ENCODE measurements at regions not wholly inside any gene's neighbourhood (a gene's known extent, or its start where the extent isn't known, plus 50 kb on each side); places are given as distances from the start of the nearest gene placed in this dataset.

DNA sequence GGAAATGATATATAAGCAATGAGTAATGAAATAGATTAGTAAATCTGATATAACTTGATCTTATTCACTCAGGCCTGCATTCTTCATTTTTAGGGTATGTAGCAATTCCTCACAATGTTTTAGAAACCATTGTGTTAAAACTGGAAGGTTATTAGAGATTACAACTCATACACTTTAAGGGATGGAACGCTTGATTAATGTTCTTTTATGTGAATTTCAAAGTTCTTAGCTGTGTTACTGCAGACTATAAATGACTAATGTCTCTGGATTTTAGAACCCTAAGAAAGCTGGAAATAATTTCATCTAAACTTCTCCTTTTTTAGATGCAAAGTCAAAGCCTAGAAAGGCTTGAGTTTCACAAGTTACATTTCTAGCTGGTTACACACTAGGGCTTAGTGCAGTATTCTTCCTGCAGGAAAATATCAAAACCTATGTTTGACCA lies 148.2 kb upstream of the CLEC14A start:
- TF ChIP-seq, protein P1, sequence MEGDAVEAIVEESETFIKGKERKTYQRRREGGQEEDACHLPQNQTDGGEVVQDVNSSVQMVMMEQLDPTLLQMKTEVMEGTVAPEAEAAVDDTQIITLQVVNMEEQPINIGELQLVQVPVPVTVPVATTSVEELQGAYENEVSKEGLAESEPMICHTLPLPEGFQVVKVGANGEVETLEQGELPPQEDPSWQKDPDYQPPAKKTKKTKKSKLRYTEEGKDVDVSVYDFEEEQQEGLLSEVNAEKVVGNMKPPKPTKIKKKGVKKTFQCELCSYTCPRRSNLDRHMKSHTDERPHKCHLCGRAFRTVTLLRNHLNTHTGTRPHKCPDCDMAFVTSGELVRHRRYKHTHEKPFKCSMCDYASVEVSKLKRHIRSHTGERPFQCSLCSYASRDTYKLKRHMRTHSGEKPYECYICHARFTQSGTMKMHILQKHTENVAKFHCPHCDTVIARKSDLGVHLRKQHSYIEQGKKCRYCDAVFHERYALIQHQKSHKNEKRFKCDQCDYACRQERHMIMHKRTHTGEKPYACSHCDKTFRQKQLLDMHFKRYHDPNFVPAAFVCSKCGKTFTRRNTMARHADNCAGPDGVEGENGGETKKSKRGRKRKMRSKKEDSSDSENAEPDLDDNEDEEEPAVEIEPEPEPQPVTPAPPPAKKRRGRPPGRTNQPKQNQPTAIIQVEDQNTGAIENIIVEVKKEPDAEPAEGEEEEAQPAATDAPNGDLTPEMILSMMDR (IDR thresholded peaks at IDR 0.05; ENCODE audit: unreplicated experiment): no peak
- peak; percentile 4 for DNase-seq (ENCODE audit: unreplicated experiment)
- Mint-ChIP-seq H3K36me3 (ENCODE audit: insufficient read depth, unreplicated experiment) (no peaks in the 10 kb centered on the region), H3K4me3 (ENCODE audit: unreplicated experiment) (no peak overlapping the region), H3K27ac (ENCODE audit: low read depth, unreplicated experiment) (peak overlapping the region; percentile 20), H3K4me1 (ENCODE audit: insufficient read depth, unreplicated experiment) (peaks cover 23% of the 10 kb centered on the region), H3K9me3 (ENCODE audit: unreplicated experiment) (no peaks in the 10 kb centered on the region), H3K27me3 (ENCODE audit: insufficient read depth, unreplicated experiment) (no peaks in the 10 kb centered on the region)
- intact Hi-C loops (cut with micrococcal nuclease): no loop called here
- CTCF ChIA-PET: interaction anchor here (0.6 kb wide), 1 partner anchor 411 kb away, joined by 3 read pairs; no protein-coding TSS in a partner anchor
- no TSS peak for BruUV-seq (replicated peaks)
- POLR2A ChIA-PET: no interaction called here

DNA sequence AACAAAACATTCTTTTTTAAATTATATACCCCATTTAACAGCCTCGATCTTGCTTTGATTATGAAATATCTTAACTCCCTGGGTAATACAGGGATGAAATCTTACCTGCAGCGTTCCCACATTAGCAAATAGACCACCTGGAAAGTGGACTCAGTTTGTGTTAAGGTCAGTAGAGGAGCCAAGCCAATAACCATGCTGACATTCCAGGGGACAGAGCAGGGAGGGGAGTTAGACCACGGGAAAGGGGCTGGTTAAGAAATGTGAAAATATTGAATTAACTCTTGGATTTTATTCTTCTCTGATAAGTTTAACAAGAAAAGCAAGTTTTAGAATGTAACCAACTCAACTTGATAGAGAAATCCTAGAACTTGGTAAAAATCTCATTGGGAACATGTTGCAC lies 144.9 kb upstream of the CLEC14A start:
- Mint-ChIP-seq H3K9me3 (ENCODE audit: unreplicated experiment) (no peaks in the 10 kb centered on the region), H3K36me3 (ENCODE audit: insufficient read depth, unreplicated experiment) (no peaks in the 10 kb centered on the region), H3K27me3 (ENCODE audit: insufficient read depth, unreplicated experiment) (no peaks in the 10 kb centered on the region), H3K27ac (ENCODE audit: low read depth, unreplicated experiment) (no peak overlapping the region), H3K4me3 (ENCODE audit: unreplicated experiment) (no peak overlapping the region), H3K4me1 (ENCODE audit: insufficient read depth, unreplicated experiment) (peaks cover 23% of the 10 kb centered on the region)
- no peak for DNase-seq (ENCODE audit: unreplicated experiment)
- ChIA-PET POLR2A (interaction anchor here (1.0 kb wide), 1 partner anchor 8 kb away, joined by 3 read pairs; no protein-coding TSS in a partner anchor), CTCF (interaction anchor here (0.6 kb wide), 1 partner anchor 354 kb away, joined by 3 read pairs; no protein-coding TSS in a partner anchor)
- no TSS peak for BruUV-seq (replicated peaks)
- intact Hi-C loops (cut with micrococcal nuclease): no loop called here
- TF ChIP-seq, protein P1 (IDR thresholded peaks at IDR 0.05; ENCODE audit: unreplicated experiment): no peak

DNA sequence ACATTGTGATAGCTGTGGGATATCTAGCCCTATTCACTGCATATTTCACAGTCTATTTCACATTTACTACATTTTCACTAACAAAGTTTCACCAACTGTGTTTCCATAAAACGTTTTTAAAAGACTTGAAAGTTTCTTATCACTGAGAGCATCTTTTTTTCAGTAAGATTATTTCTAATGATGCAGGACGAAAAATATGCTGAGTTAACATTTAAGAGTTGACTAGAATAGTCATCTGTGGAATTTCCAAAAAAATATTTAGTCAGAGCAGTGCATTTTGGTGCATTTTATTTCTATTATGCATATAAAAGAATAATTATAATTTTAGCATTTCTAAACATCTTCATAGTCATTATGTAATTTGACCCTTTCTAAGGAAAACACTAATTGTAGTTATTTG lies 143.8 kb upstream of the CLEC14A start:
- intact Hi-C loops (cut with micrococcal nuclease): no loop called here
- DNase-seq (ENCODE audit: unreplicated experiment): no peak
- no TSS peak for BruUV-seq (replicated peaks)
- ChIA-PET POLR2A (no interaction called here), CTCF (no interaction called here)
- no peak overlapping the region for H3K4me3 Mint-ChIP-seq (ENCODE audit: unreplicated experiment)
- no peaks in the 10 kb centered on the region for H3K9me3 Mint-ChIP-seq (ENCODE audit: unreplicated experiment)
- H3K27me3 Mint-ChIP-seq (ENCODE audit: insufficient read depth, unreplicated experiment): no peaks in the 10 kb centered on the region
- TF ChIP-seq, protein P1 (IDR thresholded peaks at IDR 0.05; ENCODE audit: unreplicated experiment): no peak
- H3K4me1 Mint-ChIP-seq (ENCODE audit: insufficient read depth, unreplicated experiment): peaks cover 22% of the 10 kb centered on the region
- no peaks in the 10 kb centered on the region for H3K36me3 Mint-ChIP-seq (ENCODE audit: insufficient read depth, unreplicated experiment)
- H3K27ac Mint-ChIP-seq (ENCODE audit: low read depth, unreplicated experiment): no peak overlapping the region

DNA sequence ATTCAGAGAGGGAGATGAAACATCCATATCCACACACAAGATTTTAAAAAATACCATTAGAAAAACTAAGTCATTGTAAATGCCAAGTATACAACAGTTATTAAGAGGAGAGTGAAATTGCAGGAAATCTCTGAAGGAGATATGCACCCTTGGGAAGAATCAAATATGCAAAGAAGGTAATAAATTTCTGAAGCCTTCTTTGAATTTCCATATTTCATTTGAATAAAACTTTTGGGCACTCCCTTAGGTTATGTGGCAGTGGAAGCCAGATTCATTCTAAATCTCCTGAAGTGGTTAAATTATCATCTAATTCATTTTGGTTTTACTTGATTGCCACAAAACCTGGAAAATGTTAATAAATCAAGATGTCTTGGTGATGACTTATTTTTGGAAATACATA lies 138.9 kb upstream of the CLEC14A start:
- Mint-ChIP-seq H3K36me3 (ENCODE audit: insufficient read depth, unreplicated experiment) (no peaks in the 10 kb centered on the region), H3K27ac (ENCODE audit: low read depth, unreplicated experiment) (no peak overlapping the region), H3K9me3 (ENCODE audit: unreplicated experiment) (no peaks in the 10 kb centered on the region), H3K27me3 (ENCODE audit: insufficient read depth, unreplicated experiment) (no peaks in the 10 kb centered on the region), H3K4me1 (ENCODE audit: insufficient read depth, unreplicated experiment) (peaks cover 11% of the 10 kb centered on the region), H3K4me3 (ENCODE audit: unreplicated experiment) (no peak overlapping the region)
- TF ChIP-seq, protein P1 (IDR thresholded peaks at IDR 0.05; ENCODE audit: unreplicated experiment): no peak
- ChIA-PET CTCF (interaction anchor here (0.7 to 1.2 kb wide), 3 partner anchors 40 to 209 kb away, joined by 3 to 4 read pairs (median 4); no protein-coding TSS in a partner anchor), POLR2A (interaction anchor here (1.5 kb wide), 1 partner anchor 12 kb away, joined by 3 read pairs; no protein-coding TSS in a partner anchor)
- DNase-seq (ENCODE audit: unreplicated experiment): no peak
- intact Hi-C loops (cut with micrococcal nuclease): no loop called here
- no TSS peak for BruUV-seq (replicated peaks)

Data from MCF 10A (cell line).